Effector memory CD4-positive, alpha-beta T cell (primary cell): ENCODE measurements at regions not wholly inside any gene's neighbourhood (a gene's known extent, or its start where the extent isn't known, plus 50 kb on each side); places are given as distances from the start of the nearest gene placed in this dataset.

Experiments used
- DNase-seq, 3 donors: peaks; one replicate each; pipeline ENCODE4 v3.0.0-alpha.2; 2020
- H3K27ac ChIP-seq: 2 replicates; pipeline ENCODE4 v1.7.0; 2013; ENCODE audit warnings: mild to moderate bottlenecking, low read length, moderate library complexity; ENCODE audit not compliant: insufficient read depth, poor library complexity, severe bottlenecking
- H3K27me3 ChIP-seq: replicated peaks from 2 replicates; pipeline ENCODE4 v1.7.0; 2013; ENCODE audit warnings: mild to moderate bottlenecking, low read length; ENCODE audit not compliant: insufficient read depth, control insufficient read depth, poor library complexity, severe bottlenecking
- H3K36me3 ChIP-seq: 2 replicates; pipeline ENCODE4 v1.7.0; 2013; ENCODE audit warnings: mild to moderate bottlenecking, low read length, moderate library complexity; ENCODE audit not compliant: control insufficient read depth, insufficient read depth
- H3K4me1 ChIP-seq: 2 replicates; pipeline ENCODE4 v1.7.0; 2013; ENCODE audit warnings: low read length, mild to moderate bottlenecking; ENCODE audit not compliant: control insufficient read depth, insufficient read depth, poor library complexity, severe bottlenecking
- H3K4me3 ChIP-seq: 2 replicates; pipeline ENCODE4 v1.7.0; 2013; ENCODE audit warnings: low read length, low read depth, mild to moderate bottlenecking; ENCODE audit not compliant: insufficient read depth, poor library complexity, severe bottlenecking
- H3K9me3 ChIP-seq: 2 replicates; pipeline ENCODE4 v1.7.0; 2013; ENCODE audit warnings: mild to moderate bottlenecking, low read length, moderate library complexity; ENCODE audit not compliant: control insufficient read depth

DNA sequence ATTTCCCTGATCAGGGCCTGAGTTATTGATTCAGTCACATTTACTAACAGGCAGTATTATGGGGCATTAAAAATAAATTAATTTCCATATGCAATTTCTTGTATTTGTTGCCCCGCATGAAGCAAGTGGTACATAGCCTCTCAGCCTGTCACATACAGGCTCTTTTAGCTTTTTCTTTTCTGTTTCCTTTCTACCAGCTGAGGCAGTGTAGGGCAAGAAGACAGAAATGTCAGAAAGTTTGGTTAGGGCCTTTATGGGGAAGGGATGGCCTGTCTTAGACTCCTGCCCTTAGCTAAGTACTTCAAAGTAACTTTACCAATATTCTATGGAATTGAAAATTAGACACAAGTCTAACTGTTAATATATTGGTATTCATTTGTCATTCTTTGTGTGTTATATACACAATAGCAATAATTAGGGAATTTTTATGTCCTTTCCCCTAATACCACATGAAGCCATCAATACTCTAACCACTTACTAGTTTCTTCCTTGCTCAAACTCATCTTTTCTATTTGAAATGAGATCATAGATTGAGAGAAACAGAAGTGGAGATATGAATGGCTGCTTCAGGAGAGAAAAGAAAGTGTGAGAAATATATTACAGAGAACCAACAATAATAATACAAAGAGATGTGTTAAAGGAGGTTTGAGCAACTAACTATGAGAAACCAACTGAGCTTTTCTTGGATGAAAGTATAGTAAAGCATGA is 669.6 kb downstream of the PCDH17 start:
- DNase-seq: no peak
- Histone ChIP-seq H3K4me3 (no peak overlapping the region), H3K36me3 (no peaks in the 10 kb centered on the region), H3K27ac (no peak overlapping the region), H3K27me3 (no peaks in the 10 kb centered on the region), H3K9me3 (no peaks in the 10 kb centered on the region), H3K4me1 (no peaks in the 10 kb centered on the region)

DNA sequence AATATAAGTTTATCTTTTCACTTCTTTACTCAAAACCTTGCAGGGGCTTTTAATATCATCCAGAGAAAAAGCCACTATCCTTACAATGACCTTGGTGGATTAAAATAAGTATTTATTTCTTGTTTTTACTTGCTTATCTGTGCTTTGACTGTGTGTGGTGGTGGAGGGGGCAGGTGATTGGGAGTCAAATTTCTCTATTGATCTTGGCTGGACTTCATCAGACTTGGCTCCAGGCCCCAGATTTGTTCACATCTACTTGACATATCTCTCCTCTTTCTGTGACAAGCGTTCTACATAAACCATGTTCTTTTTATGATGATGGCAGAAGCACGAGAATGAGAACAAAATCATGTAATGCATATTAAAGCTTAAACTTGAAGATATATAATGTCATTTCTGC is 670.8 kb downstream of the PCDH17 start:
- no peaks in the 10 kb centered on the region for H3K4me1 ChIP-seq
- H3K27ac ChIP-seq: no peak overlapping the region
- no peaks in the 10 kb centered on the region for H3K27me3 ChIP-seq
- H3K4me3 ChIP-seq: no peak overlapping the region
- no peaks in the 10 kb centered on the region for H3K9me3 ChIP-seq
- H3K36me3 ChIP-seq: no peaks in the 10 kb centered on the region
- no peak for DNase-seq

DNA sequence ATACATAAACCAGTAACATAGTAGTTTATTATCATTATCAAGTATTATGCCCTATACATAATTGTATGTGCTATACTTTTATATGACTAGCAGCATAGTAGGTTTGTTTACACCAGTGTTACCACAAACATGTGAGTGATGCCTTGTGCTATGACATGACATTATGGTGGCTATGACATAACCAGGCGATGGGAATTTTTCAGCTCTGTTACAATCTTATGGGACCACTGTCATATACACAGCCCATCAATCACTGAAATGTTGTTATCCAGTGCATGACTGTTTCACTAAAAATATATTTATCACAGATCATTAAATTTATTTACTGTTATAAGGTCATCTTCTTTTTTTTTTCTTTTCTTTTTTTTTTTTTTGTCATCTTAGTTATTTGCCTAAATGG is 674.5 kb downstream of the PCDH17 start:
- Histone ChIP-seq H3K36me3 (no peaks in the 10 kb centered on the region), H3K27ac (no peak overlapping the region), H3K9me3 (no peaks in the 10 kb centered on the region), H3K27me3 (no peaks in the 10 kb centered on the region), H3K4me3 (no peak overlapping the region), H3K4me1 (no peaks in the 10 kb centered on the region)
- DNase-seq: no peak

DNA sequence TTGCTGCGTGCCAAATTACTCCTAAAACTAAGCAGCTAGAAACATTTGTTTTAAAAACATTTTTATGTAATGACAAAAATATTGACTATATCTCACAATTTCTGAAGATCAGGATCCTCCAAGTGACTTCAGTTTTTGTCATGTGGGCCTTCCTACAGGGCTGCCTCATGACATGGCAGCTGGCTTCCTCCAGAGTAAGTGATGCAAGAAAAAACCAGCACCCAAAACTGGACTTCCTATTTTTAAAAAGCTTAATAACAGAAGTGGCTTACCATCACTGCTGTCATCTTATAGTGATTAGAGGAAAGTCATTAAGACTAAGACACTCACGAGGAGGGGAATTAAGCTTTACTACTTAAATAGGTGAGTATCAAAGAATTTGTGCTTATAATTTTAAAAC is 681.7 kb downstream of the PCDH17 start:
- H3K4me3 ChIP-seq: no peak overlapping the region
- H3K27me3 ChIP-seq: no peaks in the 10 kb centered on the region
- H3K27ac ChIP-seq: no peak overlapping the region
- DNase-seq: no peak
- no peaks in the 10 kb centered on the region for H3K4me1 ChIP-seq
- H3K36me3 ChIP-seq: no peaks in the 10 kb centered on the region
- H3K9me3 ChIP-seq: no peaks in the 10 kb centered on the region

DNA sequence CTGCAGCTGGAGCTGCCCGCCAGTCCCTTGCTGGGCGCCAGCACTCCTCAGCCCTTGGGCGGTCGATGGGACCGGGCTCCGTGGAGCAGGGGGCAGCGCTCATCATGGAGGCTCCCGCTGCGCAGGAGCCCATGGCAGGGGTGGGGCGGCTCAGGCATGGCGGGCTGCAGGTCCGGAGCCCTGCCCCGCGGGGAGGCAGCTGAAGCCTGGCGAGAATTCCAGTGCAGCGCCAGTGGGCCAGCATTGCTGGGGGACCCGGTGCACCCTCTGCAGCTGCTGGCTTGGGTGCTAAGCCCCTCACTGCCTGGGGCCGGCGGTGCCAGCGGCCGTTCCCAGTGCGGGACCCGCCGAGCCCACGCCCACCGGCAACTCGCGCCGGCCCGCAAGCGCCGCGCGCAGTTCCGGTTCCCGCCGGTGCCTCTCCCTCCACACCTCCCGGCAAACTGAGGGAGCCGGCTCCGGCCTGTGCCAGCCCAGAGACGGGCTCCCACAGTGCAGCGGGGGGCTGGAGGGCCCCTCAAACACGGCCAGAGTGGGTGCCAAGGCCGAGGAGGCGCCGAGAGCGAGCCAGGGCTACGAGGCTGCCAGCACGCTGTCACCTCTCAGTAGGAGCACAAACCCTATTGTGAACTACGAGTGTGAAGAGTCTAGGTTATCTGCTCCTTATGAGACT is 687.1 kb downstream of the PCDH17 start:
- H3K27me3 ChIP-seq: no peaks in the 10 kb centered on the region
- H3K9me3 ChIP-seq: no peaks in the 10 kb centered on the region
- H3K4me3 ChIP-seq: no peak overlapping the region
- no peak for DNase-seq
- no peak overlapping the region for H3K27ac ChIP-seq
- H3K4me1 ChIP-seq: no peaks in the 10 kb centered on the region
- no peaks in the 10 kb centered on the region for H3K36me3 ChIP-seq

DNA sequence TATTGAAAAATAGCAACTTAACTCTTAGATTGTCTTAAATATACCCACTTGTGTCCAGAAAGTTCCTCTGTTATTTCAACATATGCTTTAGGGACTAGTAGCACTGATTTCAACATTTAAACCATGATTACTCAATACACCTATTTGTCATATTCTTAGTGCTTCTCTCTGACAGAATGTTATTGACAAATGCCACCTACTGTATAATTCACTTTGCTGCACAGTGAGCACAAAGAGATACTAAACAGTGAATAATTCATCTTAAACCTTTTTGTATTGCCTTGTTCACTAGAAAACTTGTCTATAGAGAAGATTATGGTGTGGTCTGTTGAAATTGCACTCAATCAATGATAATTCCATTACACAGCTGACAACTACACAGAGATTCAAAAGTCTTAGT is 692.6 kb downstream of the PCDH17 start:
- DNase-seq: no peak
- no peaks in the 10 kb centered on the region for H3K36me3 ChIP-seq
- no peaks in the 10 kb centered on the region for H3K4me1 ChIP-seq
- H3K9me3 ChIP-seq: no peaks in the 10 kb centered on the region
- H3K27me3 ChIP-seq: no peaks in the 10 kb centered on the region
- no peak overlapping the region for H3K4me3 ChIP-seq
- H3K27ac ChIP-seq: no peak overlapping the region

DNA sequence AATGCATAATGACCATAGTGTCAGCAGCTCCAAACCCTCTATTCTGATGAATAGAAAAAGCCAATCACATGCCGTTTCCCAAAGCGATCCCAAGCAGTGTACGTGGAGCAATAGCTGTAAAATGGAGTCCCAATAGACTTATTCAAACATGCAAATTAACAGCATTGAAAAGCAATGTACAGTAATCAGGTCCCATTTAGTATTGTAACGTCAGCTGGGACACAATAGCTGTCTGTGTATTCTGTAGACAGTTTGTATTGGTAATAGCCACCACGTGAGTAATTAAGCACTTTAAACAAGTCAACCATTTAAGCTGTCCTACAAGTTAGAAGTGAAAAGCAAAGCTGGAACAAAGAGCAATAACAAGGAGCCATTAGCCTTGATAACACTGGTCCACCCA is 698.2 kb downstream of the PCDH17 start:
- no peak for DNase-seq
- H3K36me3 ChIP-seq: no peaks in the 10 kb centered on the region
- H3K9me3 ChIP-seq: no peaks in the 10 kb centered on the region
- H3K27ac ChIP-seq: no peak overlapping the region
- no peaks in the 10 kb centered on the region for H3K4me1 ChIP-seq
- no peak overlapping the region for H3K4me3 ChIP-seq
- no peaks in the 10 kb centered on the region for H3K27me3 ChIP-seq

DNA sequence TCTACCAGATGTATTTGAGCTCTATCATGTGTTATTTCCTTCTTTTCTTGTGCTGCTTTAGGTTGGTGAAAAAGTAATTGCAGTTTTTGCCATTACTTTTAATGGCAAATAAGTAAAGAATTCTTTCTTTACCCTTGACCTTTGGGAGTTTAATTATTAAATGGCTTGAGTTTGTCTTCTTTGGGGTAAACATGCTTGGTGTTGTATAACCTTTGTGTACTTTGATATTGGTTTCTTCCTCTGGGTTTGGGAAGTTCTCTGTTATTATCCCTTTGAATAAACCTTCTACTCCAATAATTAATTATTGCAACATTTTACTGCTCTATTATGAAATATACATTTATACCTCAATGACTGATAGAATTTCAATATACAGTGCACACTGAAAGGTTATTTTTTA is 709.4 kb downstream of the PCDH17 start:
- no peaks in the 10 kb centered on the region for H3K36me3 ChIP-seq
- H3K4me3 ChIP-seq: no peak overlapping the region
- no peaks in the 10 kb centered on the region for H3K4me1 ChIP-seq
- H3K27me3 ChIP-seq: no peaks in the 10 kb centered on the region
- H3K27ac ChIP-seq: no peak overlapping the region
- DNase-seq: no peak
- H3K9me3 ChIP-seq: no peaks in the 10 kb centered on the region

DNA sequence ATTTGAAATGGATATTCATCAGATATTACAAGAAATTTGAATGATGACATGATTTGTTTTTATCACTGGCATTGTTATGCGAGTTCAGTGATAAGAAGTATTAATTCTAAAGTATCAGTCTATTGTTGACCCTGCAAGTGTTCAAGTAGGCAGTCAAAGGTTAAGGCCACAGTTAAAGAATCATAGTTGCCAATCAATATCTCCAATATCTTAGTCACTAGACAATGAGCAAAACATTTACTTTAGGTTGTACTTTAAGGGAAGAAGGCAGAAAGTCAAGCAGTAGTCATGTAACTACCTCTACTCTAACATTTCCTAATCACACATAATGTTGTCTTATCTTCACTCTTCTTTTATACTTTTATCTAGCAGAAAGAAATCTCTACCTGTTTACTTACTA is 709.8 kb downstream of the PCDH17 start:
- Histone ChIP-seq H3K36me3 (no peaks in the 10 kb centered on the region), H3K4me1 (no peaks in the 10 kb centered on the region), H3K27me3 (no peaks in the 10 kb centered on the region), H3K9me3 (no peaks in the 10 kb centered on the region), H3K4me3 (no peak overlapping the region), H3K27ac (no peak overlapping the region)
- DNase-seq: no peak

DNA sequence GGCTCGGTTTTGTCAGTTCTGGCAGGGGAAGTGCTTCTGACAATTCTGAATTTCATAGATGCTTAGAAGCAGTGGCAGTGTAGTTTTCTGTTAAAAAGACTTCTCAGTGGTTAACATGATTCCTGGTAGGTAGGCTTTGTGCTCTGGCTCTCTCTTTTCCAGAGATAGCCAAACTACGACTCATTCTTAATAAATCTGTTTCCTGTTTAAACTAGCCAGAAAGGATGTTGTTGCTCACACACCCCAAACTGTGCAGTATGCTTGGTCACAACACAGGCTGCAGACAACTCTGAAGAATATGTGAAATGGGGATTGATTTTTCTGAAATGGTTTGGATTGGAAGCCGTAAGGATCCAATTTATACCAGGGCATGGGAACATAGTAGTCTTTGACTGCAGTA is 711.5 kb downstream of the PCDH17 start:
- no peaks in the 10 kb centered on the region for H3K9me3 ChIP-seq
- DNase-seq: no peak
- no peak overlapping the region for H3K4me3 ChIP-seq
- no peaks in the 10 kb centered on the region for H3K36me3 ChIP-seq
- H3K27ac ChIP-seq: no peak overlapping the region
- no peaks in the 10 kb centered on the region for H3K4me1 ChIP-seq
- H3K27me3 ChIP-seq: no peaks in the 10 kb centered on the region
